ENCODE measurements at regions not wholly inside any gene's neighbourhood (a gene's known extent, or its start where the extent isn't known, plus 50 kb on each side); places are given as distances from the start of the nearest gene placed in this dataset.
"Not testable (repeated sequence)": the region's sequence is repeated elsewhere in the genome, so short reads cannot be mapped to it uniquely, and the experiment has no call there.

- no peak for DNase-seq (ENCODE audit: low read depth in 2 of 2)
Measured at GRCh38 chr5:58300346-58300895, 159.5 kb downstream of the PLK2 start.

GRCh38 chr5:58299256-58299655 is 160.6 kb downstream of the PLK2 start:
- no peak for DNase-seq (ENCODE audit: low read depth in 2 of 2)

- DNase-seq (ENCODE audit: low read depth in 2 of 2) = no peak
Measured at GRCh38 chr5:58294598-58295305, 165.1 kb downstream of the PLK2 start.

GRCh38 chr5:58288275-58288674 is 171.6 kb downstream of the PLK2 start:
- DNase-seq (ENCODE audit: low read depth in 2 of 2) = not testable (repeated sequence)

GRCh38 chr5:58286741-58287140 is 173.1 kb downstream of the PLK2 start:
- no peak for DNase-seq (ENCODE audit: low read depth in 2 of 2)

GRCh38 chr5:58285900-58286299 is 174.0 kb downstream of the PLK2 start:
- DNase-seq (ENCODE audit: low read depth in 2 of 2) = no peak

- DNase-seq (ENCODE audit: low read depth in 2 of 2) = no peak
Measured at GRCh38 chr5:58284886-58285285, 175.0 kb downstream of the PLK2 start.

GRCh38 chr5:58281189-58281588 is 178.7 kb downstream of the PLK2 start:
- DNase-seq (ENCODE audit: low read depth in 2 of 2) = no peak

GRCh38 chr5:58279259-58279658 is 180.6 kb downstream of the PLK2 start:
- DNase-seq (ENCODE audit: low read depth in 2 of 2) = no peak

- DNase-seq (ENCODE audit: low read depth in 2 of 2) = no peak
Measured at GRCh38 chr5:58276431-58276830, 183.5 kb downstream of the PLK2 start.

GRCh38 chr5:58275516-58275915 is 184.4 kb downstream of the PLK2 start:
- no peak for DNase-seq (ENCODE audit: low read depth in 2 of 2)

- DNase-seq (ENCODE audit: low read depth in 2 of 2) = no peak
Measured at GRCh38 chr5:58274191-58274590, 185.7 kb downstream of the PLK2 start.

GRCh38 chr5:58273711-58274110 is 186.2 kb downstream of the PLK2 start:
- DNase-seq (ENCODE audit: low read depth in 2 of 2) = no peak

GRCh38 chr5:58268268-58268667 is 191.6 kb downstream of the PLK2 start:
- DNase-seq (ENCODE audit: low read depth in 2 of 2) = no peak

- no peak for DNase-seq (ENCODE audit: low read depth in 2 of 2)
Measured at GRCh38 chr5:58266402-58266801, 193.5 kb downstream of the PLK2 start.

GRCh38 chr5:58265246-58265930 is 194.5 kb downstream of the PLK2 start:
- no peak for DNase-seq (ENCODE audit: low read depth in 2 of 2)

- no peak for DNase-seq (ENCODE audit: low read depth in 2 of 2)
Measured at GRCh38 chr5:58264276-58264675, 195.6 kb downstream of the PLK2 start.

GRCh38 chr5:58263296-58263695 is 196.6 kb downstream of the PLK2 start:
- no peak for DNase-seq (ENCODE audit: low read depth in 2 of 2)

GRCh38 chr5:58262226-58262625 is 197.7 kb downstream of the PLK2 start:
- no peak for DNase-seq (ENCODE audit: low read depth in 2 of 2)

- DNase-seq (ENCODE audit: low read depth in 2 of 2) = no peak
Measured at GRCh38 chr5:58261605-58262004, 198.3 kb downstream of the PLK2 start.

GRCh38 chr5:58260243-58260642 is 199.6 kb downstream of the PLK2 start:
- DNase-seq (ENCODE audit: low read depth in 2 of 2) = no peak

GRCh38 chr5:58259685-58260152 is 200.2 kb downstream of the PLK2 start:
- DNase-seq (ENCODE audit: low read depth in 2 of 2) = no peak
